ENCODE measurements at regions not wholly inside any gene's neighbourhood (a gene's known extent, or its start where the extent isn't known, plus 50 kb on each side); places are given as distances from the start of the nearest gene placed in this dataset.

- TF ChIP-seq CTCF (IDR thresholded peaks at IDR 0.05) (no peak), POLR2A (IDR thresholded peaks at IDR 0.05) (no peak)
Measured at GRCh38 chr4:141786946-141787345, 150.6 kb downstream of the IL15 start.

Data from right lobe of liver (tissue), 4 donors.